ENCODE measurements at regions not wholly inside any gene's neighbourhood (a gene's known extent, or its start where the extent isn't known, plus 50 kb on each side); places are given as distances from the start of the nearest gene placed in this dataset.

GRCh38 chr14:43249116-43249515 is 1258.0 kb downstream of the FSCB start:
- no peaks in the 10 kb centered on the region for H3K27me3 ChIP-seq (ENCODE audit: insufficient read depth)
- no peaks in the 10 kb centered on the region for H3K9me3 ChIP-seq
- H3K27ac ChIP-seq (ENCODE audit: low read depth in 2 of 2, low read length in 1 of 2), result no peak overlapping the region
- no peaks in the 10 kb centered on the region for H3F3A ChIP-seq (replicated peaks; ENCODE audit: insufficient read depth)
- CTCF ChIA-PET, result no interaction called here
- H3K4me3 ChIP-seq (ENCODE audit: low read depth in 2 of 2, low read length in 1 of 2), result no peak overlapping the region
- H4K20me1 ChIP-seq (ENCODE audit: insufficient read depth), result no peaks in the 10 kb centered on the region
- H2AFZ ChIP-seq (ENCODE audit: low read depth), result no peak overlapping the region
- DNase-seq, result no peak
- H3K79me2 ChIP-seq (ENCODE audit: insufficient read depth), result no peaks in the 10 kb centered on the region
- POLR2A ChIA-PET, result no interaction called here
- no peaks in the 10 kb centered on the region for H3K36me3 ChIP-seq (replicated peaks in 1 of 2; ENCODE audit: control insufficient read depth in 1 of 2, insufficient read depth in 2 of 2, low read length in 1 of 2)
- H3K4me1 ChIP-seq (ENCODE audit: control insufficient read depth in 1 of 2, insufficient read depth in 2 of 2, low read depth in 1 of 2, low read length in 1 of 2), result no peaks in the 10 kb centered on the region
- H3K4me2 ChIP-seq, result no peak overlapping the region
- H3K9me2 ChIP-seq, result no peaks in the 10 kb centered on the region
- no peak overlapping the region for H3K9ac ChIP-seq
- TF ChIP-seq REST (IDR thresholded peaks at IDR 0.05; ENCODE audit: low read depth, low read length), result no peak
- TF ChIP-seq IRF3 (IDR thresholded peaks at IDR 0.05; ENCODE audit: low read depth, low read length), result no peak
- no peak for TF ChIP-seq RAD21 (IDR thresholded peaks at IDR 0.05; ENCODE audit: low read length)
- TF ChIP-seq FOSL2 (IDR thresholded peaks at IDR 0.05; ENCODE audit: borderline replicate concordance, low read depth), result no peak
- no peak for TF ChIP-seq NFIC (IDR thresholded peaks at IDR 0.05; ENCODE audit: borderline replicate concordance)
- no peak for TF ChIP-seq ZBTB33 (IDR thresholded peaks at IDR 0.05; ENCODE audit: borderline replicate concordance, low read depth)
- TF ChIP-seq TCF12 (IDR thresholded peaks at IDR 0.05), result no peak
- no peak for TF ChIP-seq TAF1 (IDR thresholded peaks at IDR 0.05; ENCODE audit: borderline replicate concordance, low read depth, low read length)
- TF ChIP-seq JUND (IDR thresholded peaks at IDR 0.05), result no peak
- TF ChIP-seq MXI1 (IDR thresholded peaks at IDR 0.05; ENCODE audit: low read depth, low read length), result no peak
- no peak for TF ChIP-seq MAX (IDR thresholded peaks at IDR 0.05; ENCODE audit: low read depth)
- TF ChIP-seq GABPA (IDR thresholded peaks at IDR 0.05; ENCODE audit: low read depth), result no peak
- no peak for TF ChIP-seq GATA2 (CRISPR knock-in tag; IDR thresholded peaks at IDR 0.05)
- TF ChIP-seq PBX3 (IDR thresholded peaks at IDR 0.05), result no peak
- no peak for TF ChIP-seq SMC3 (IDR thresholded peaks at IDR 0.05; ENCODE audit: low read depth, low read length)
- TF ChIP-seq ELF1 (IDR thresholded peaks at IDR 0.05), result no peak
- TF ChIP-seq CTCF (IDR thresholded peaks at IDR 0.05), result no peak
- no peak for TF ChIP-seq USF1 (IDR thresholded peaks at IDR 0.05; ENCODE audit: borderline replicate concordance, low read depth)
- no peak for TF ChIP-seq USF2 (IDR thresholded peaks at IDR 0.05; ENCODE audit: borderline replicate concordance, low read depth, low read length)
- TF ChIP-seq TEAD4 (IDR thresholded peaks at IDR 0.05; ENCODE audit: borderline replicate concordance, insufficient read depth), result no peak

Data from SK-N-SH (cell line).